Loucy (cell line): ENCODE measurements at regions not wholly inside any gene's neighbourhood (a gene's known extent, or its start where the extent isn't known, plus 50 kb on each side); places are given as distances from the start of the nearest gene placed in this dataset.

Source experiments
- CTCF ChIP-seq: fragments of 200-600 bp; sonication (generic); conservative IDR thresholded peaks from 2 replicates; pipeline ENCODE4 v1.5.1; 2014; ENCODE audit warnings: mild to moderate bottlenecking, antibody characterized with exemption, low read length
- EZH2phosphoT487 ChIP-seq: fragments of 200-600 bp; IDR thresholded peaks from 2 replicates; pipeline ENCODE4 v1.6.1; 2018; ENCODE audit warnings: antibody characterized with exemption, mild to moderate bottlenecking, moderate library complexity, borderline replicate concordance

GRCh38 chr16:13351181-13351580 is 449.8 kb downstream of the SHISA9 start:
- TF ChIP-seq EZH2phosphoT487: no peak
- TF ChIP-seq CTCF: no peak
